ENCODE measurements at regions not wholly inside any gene's neighbourhood (a gene's known extent, or its start where the extent isn't known, plus 50 kb on each side); places are given as distances from the start of the nearest gene placed in this dataset.
"Not testable (repeated sequence)": the region's sequence is repeated elsewhere in the genome, so short reads cannot be mapped to it uniquely, and the experiment has no call there.

- no peak for FAIRE-seq
Observed at GRCh38 chr6:128586095-128586494, 65.7 kb upstream of the PTPRK start.

- FAIRE-seq: no peak
Observed at GRCh38 chr6:128580224-128581110, 60.1 kb upstream of the PTPRK start.

- not testable (repeated sequence) for FAIRE-seq
Observed at GRCh38 chr6:128575254-128575653, 54.9 kb upstream of the PTPRK start.

- no peak for FAIRE-seq
Observed at GRCh38 chr6:128574402-128574801, 54.0 kb upstream of the PTPRK start.

- FAIRE-seq: no peak
Observed at GRCh38 chr6:128573036-128573435, 52.6 kb upstream of the PTPRK start.

- peak; percentile 38 for FAIRE-seq
Observed at GRCh38 chr6:128572294-128572693, 51.9 kb upstream of the PTPRK start.

- FAIRE-seq: no peak
Observed at GRCh38 chr6:128570680-128571063, 50.3 kb upstream of the PTPRK start.

GRCh38 chr6:128569732-128570679, 49.6 kb upstream of the PTPRK start:
- no peak for FAIRE-seq
